ENCODE measurements at regions not wholly inside any gene's neighbourhood (a gene's known extent, or its start where the extent isn't known, plus 50 kb on each side); places are given as distances from the start of the nearest gene placed in this dataset.

DNA sequence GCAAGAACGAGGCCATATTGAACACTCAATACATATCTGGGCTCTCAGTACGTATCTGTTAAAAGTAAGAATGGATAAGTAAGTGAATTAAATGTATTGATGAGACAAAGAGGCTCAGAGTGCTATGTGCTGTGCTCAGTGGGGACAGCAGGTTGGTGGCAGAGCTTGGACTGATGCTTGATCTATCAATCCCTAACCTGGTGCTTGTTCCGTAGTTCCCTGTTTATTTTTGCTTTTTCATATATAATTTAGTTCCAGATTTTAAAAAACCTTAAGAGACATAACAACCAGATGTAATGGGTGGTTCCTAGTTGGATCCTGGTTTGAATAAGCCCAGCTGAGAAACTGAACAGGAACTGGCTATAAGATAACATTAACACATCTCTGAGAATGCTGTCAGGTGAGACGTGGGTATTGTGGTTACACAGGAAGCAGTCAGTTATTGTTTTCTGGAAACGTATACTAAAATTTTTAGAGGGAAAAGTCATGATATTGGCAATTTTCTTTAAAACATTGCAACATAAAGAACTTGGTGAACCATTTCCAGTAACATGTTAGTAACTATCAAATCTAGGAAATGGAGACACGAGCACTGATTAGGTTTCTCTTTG, 120.5 kb downstream of the FOXB1 start:
- H3K27ac ChIP-seq (ENCODE audit: poor library complexity, severe bottlenecking): no peak overlapping the region
- DNase-seq (ENCODE audit: low spot score) (no peak), ATAC-seq (ENCODE audit: low read depth) (no peak)
- no peaks in the 10 kb centered on the region for H3K36me3 ChIP-seq (ENCODE audit: low read depth)
- TF ChIP-seq, protein P1, sequence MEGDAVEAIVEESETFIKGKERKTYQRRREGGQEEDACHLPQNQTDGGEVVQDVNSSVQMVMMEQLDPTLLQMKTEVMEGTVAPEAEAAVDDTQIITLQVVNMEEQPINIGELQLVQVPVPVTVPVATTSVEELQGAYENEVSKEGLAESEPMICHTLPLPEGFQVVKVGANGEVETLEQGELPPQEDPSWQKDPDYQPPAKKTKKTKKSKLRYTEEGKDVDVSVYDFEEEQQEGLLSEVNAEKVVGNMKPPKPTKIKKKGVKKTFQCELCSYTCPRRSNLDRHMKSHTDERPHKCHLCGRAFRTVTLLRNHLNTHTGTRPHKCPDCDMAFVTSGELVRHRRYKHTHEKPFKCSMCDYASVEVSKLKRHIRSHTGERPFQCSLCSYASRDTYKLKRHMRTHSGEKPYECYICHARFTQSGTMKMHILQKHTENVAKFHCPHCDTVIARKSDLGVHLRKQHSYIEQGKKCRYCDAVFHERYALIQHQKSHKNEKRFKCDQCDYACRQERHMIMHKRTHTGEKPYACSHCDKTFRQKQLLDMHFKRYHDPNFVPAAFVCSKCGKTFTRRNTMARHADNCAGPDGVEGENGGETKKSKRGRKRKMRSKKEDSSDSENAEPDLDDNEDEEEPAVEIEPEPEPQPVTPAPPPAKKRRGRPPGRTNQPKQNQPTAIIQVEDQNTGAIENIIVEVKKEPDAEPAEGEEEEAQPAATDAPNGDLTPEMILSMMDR (IDR thresholded peaks at IDR 0.05; ENCODE audit: poor library complexity, severe bottlenecking): no peak
- H3K9me3 ChIP-seq (ENCODE audit: severe bottlenecking): no peaks in the 10 kb centered on the region
- H3K4me3 ChIP-seq (ENCODE audit: severe bottlenecking): no peak overlapping the region
- H3K27me3 ChIP-seq (ENCODE audit: insufficient read depth, poor library complexity, severe bottlenecking): no peaks in the 10 kb centered on the region
- H3K4me1 ChIP-seq (ENCODE audit: insufficient read depth, poor library complexity, severe bottlenecking): peaks cover 4% of the 10 kb centered on the region

DNA sequence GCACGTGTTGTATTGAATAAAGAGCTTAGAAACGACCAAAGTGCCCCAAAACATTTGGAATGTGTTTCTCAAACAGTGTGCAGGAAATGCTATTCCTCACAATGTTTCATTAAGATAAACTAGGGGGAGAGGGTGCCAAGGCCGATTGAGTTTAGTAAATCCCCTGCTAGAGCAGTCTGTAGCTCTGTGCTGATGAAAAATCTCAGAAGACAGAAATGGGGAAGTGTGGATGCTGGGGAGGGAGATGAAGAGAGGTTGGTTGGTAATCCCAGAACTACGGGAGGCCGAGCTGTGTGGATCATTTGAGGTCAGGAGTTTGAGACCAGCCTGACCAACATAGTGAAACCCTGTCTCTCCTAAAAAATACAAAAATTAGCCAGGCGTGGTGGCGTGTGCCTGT, 121.2 kb downstream of the FOXB1 start:
- H3K9me3 ChIP-seq (ENCODE audit: severe bottlenecking): no peaks in the 10 kb centered on the region
- DNase-seq (ENCODE audit: low spot score) (no peak), ATAC-seq (ENCODE audit: low read depth) (no peak)
- no peak overlapping the region for H3K27ac ChIP-seq (ENCODE audit: poor library complexity, severe bottlenecking)
- H3K27me3 ChIP-seq (ENCODE audit: insufficient read depth, poor library complexity, severe bottlenecking): no peaks in the 10 kb centered on the region
- H3K4me1 ChIP-seq (ENCODE audit: insufficient read depth, poor library complexity, severe bottlenecking): peaks cover 4% of the 10 kb centered on the region
- TF ChIP-seq, protein P1 (IDR thresholded peaks at IDR 0.05; ENCODE audit: poor library complexity, severe bottlenecking): no peak
- no peaks in the 10 kb centered on the region for H3K36me3 ChIP-seq (ENCODE audit: low read depth)
- H3K4me3 ChIP-seq (ENCODE audit: severe bottlenecking): no peak overlapping the region

DNA sequence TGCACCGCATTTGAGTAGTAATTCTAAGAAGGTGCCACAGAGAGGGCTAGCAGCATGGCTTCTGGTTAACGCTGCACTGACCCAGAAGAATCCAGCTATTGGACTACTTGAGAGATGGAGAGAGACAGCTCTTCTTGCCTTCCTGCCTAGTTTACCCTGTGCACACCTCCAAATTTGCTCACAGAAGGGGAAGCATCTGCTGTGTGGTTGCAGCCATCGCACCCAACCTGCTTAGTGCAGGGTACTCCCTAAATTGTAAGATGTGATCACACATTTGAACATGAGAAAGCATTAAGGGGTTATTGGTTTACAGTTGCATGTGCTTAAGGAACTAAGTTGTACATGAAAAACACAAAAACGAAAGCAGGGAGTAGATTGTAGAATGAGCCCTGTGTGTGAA, 122.1 kb downstream of the FOXB1 start:
- H3K27me3 ChIP-seq (ENCODE audit: insufficient read depth, poor library complexity, severe bottlenecking): no peaks in the 10 kb centered on the region
- no peaks in the 10 kb centered on the region for H3K36me3 ChIP-seq (ENCODE audit: low read depth)
- DNase-seq (ENCODE audit: low spot score) (no peak), ATAC-seq (ENCODE audit: low read depth) (no peak)
- no peak overlapping the region for H3K27ac ChIP-seq (ENCODE audit: poor library complexity, severe bottlenecking)
- TF ChIP-seq, protein P1 (IDR thresholded peaks at IDR 0.05; ENCODE audit: poor library complexity, severe bottlenecking): no peak
- H3K4me1 ChIP-seq (ENCODE audit: insufficient read depth, poor library complexity, severe bottlenecking): peaks cover 4% of the 10 kb centered on the region
- no peak overlapping the region for H3K4me3 ChIP-seq (ENCODE audit: severe bottlenecking)
- H3K9me3 ChIP-seq (ENCODE audit: severe bottlenecking): no peaks in the 10 kb centered on the region

DNA sequence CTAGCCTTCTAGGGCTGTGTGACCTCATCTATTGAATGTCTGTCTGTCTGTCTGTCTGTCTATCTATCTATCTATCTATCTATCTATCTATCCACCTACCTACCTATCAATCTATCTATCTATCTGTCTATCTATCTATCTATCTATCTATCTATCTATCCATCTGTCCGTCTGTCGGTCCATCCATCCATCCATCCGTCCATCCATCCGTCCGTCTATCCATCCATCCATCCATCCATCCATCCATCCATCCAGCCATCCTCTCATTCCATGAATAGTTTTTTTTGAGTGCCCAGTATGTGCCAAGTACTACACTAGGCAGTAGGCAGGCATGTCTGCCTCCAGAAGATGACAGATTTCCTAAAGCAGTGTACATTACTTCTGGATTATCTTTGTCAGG, 122.5 kb downstream of the FOXB1 start:
- Histone ChIP-seq H3K27ac (ENCODE audit: poor library complexity, severe bottlenecking) (no peak overlapping the region), H3K9me3 (ENCODE audit: severe bottlenecking) (no peaks in the 10 kb centered on the region), H3K4me3 (ENCODE audit: severe bottlenecking) (no peak overlapping the region), H3K4me1 (ENCODE audit: insufficient read depth, poor library complexity, severe bottlenecking) (peaks cover 4% of the 10 kb centered on the region), H3K27me3 (ENCODE audit: insufficient read depth, poor library complexity, severe bottlenecking) (no peaks in the 10 kb centered on the region), H3K36me3 (ENCODE audit: low read depth) (no peaks in the 10 kb centered on the region)
- ATAC-seq (ENCODE audit: low read depth) (no peak), DNase-seq (ENCODE audit: low spot score) (no peak)
- TF ChIP-seq, protein P1 (IDR thresholded peaks at IDR 0.05; ENCODE audit: poor library complexity, severe bottlenecking): no peak

- peak overlapping the region; percentile 29 for H3K4me3 ChIP-seq (ENCODE audit: severe bottlenecking)
- H3K27ac ChIP-seq (ENCODE audit: poor library complexity, severe bottlenecking): peak overlapping the region; percentile 3
- no peaks in the 10 kb centered on the region for H3K36me3 ChIP-seq (ENCODE audit: low read depth)
- H3K4me1 ChIP-seq (ENCODE audit: insufficient read depth, poor library complexity, severe bottlenecking): peaks cover 4% of the 10 kb centered on the region
- H3K9me3 ChIP-seq (ENCODE audit: severe bottlenecking): no peaks in the 10 kb centered on the region
- ATAC-seq (ENCODE audit: low read depth): no peak; the same call in 2 of the 3 replicates
- DNase-seq (ENCODE audit: low spot score): no peak
- no peaks in the 10 kb centered on the region for H3K27me3 ChIP-seq (ENCODE audit: insufficient read depth, poor library complexity, severe bottlenecking)
- TF ChIP-seq, protein P1 (IDR thresholded peaks at IDR 0.05; ENCODE audit: poor library complexity, severe bottlenecking): no peak
Measured at GRCh38 chr15:60128000-60128376, 123.9 kb downstream of the FOXB1 start.
